Naive thymus-derived CD4-positive, alpha-beta T cell (primary cell): ENCODE measurements at regions not wholly inside any gene's neighbourhood (a gene's known extent, or its start where the extent isn't known, plus 50 kb on each side); places are given as distances from the start of the nearest gene placed in this dataset.

ENCODE experiments used
- ATAC-seq: fragments of 150-1000 bp; cut with Tn5 transposase; 2 replicates; pipeline ENCODE4 v1.10.0; 2021; ENCODE audit warnings: mild to moderate bottlenecking, moderate library complexity
- CTCF ChIA-PET: fragments of 350-600 bp; sonication (Branson Sonifier 250); formaldehyde crosslinking; loops from one replicate; lab custom pipeline; 2021; ENCODE audit warnings: antibody characterized with exemption; lab: Charles Lee
- POLR2A ChIA-PET: fragments of 350-600 bp; sonication (Branson Sonifier 250); formaldehyde crosslinking; loops from one replicate; lab custom pipeline; 2021; ENCODE audit warnings: antibody characterized with exemption, inconsistent platforms; lab: Charles Lee
- DNase-seq, 9 donors: peaks; one replicate each; pipeline versions ENCODE4 v3.0.0 to v3.0.0-alpha.2; 2020 to 2022; ENCODE audit warnings: mixed read lengths in 1 of 9
- H3K27ac ChIP-seq: one replicate; pipeline ENCODE4 v1.7.0; 2013; ENCODE audit warnings: mild to moderate bottlenecking, low read depth, low read length, moderate library complexity
- H3K27me3 ChIP-seq, 2 donors: one replicate each; pipeline ENCODE4 v1.7.0; 2013; ENCODE audit warnings: low read length in 2 of 2, mild to moderate bottlenecking in 2 of 2, moderate library complexity in 2 of 2; ENCODE audit not compliant: control insufficient read depth in 2 of 2, insufficient read depth in 2 of 2
- H3K36me3 ChIP-seq, 3 experiments: 1 replicate in 2 of 3; 2 replicates in 1 of 3; pipeline ENCODE4 v1.7.0; 2013; ENCODE audit warnings: low read length in 3 of 3, mild to moderate bottlenecking in 3 of 3, moderate library complexity in 1 of 3; ENCODE audit not compliant: insufficient read depth in 3 of 3, control insufficient read depth in 2 of 3
- H3K4me1 ChIP-seq, 2 donors: one replicate each; pipeline ENCODE4 v1.7.0; 2013; ENCODE audit warnings: low read length in 2 of 2, mild to moderate bottlenecking in 2 of 2, moderate library complexity in 1 of 2; ENCODE audit not compliant: control insufficient read depth in 2 of 2, insufficient read depth in 2 of 2
- H3K4me3 ChIP-seq: 2 replicates; pipeline ENCODE4 v1.7.0; 2013; ENCODE audit warnings: mild to moderate bottlenecking, low read length
- H3K9me3 ChIP-seq, 3 experiments: 1 replicate in 2 of 3; 2 replicates in 1 of 3; pipeline ENCODE4 v1.7.0; 2013; ENCODE audit warnings: low read length in 3 of 3; ENCODE audit not compliant: control insufficient read depth in 2 of 3
- H3K27ac Mint-ChIP-seq, 9 donors: one replicate each; pipeline ENCODE4 v1.8.0; 2020 to 2022; ENCODE audit warnings: mixed read lengths in 9 of 9, mild to moderate bottlenecking in 8 of 9, moderate library complexity in 5 of 9, inconsistent platforms in 2 of 9
- H3K27me3 Mint-ChIP-seq, 5 donors: one replicate each; pipeline ENCODE4 v1.8.0; 2021 to 2022; ENCODE audit warnings: mixed read lengths in 5 of 5, mild to moderate bottlenecking in 1 of 5
- H3K36me3 Mint-ChIP-seq, 5 donors: one replicate each; pipeline ENCODE4 v1.8.0; 2020 to 2022; ENCODE audit warnings: mixed read lengths in 5 of 5, mild to moderate bottlenecking in 3 of 5, inconsistent platforms in 1 of 5
- H3K4me1 Mint-ChIP-seq, 7 donors: one replicate each; pipeline ENCODE4 v1.8.0; 2020 to 2022; ENCODE audit warnings: mixed read lengths in 7 of 7, mild to moderate bottlenecking in 3 of 7, inconsistent platforms in 1 of 7
- H3K4me3 Mint-ChIP-seq, 10 donors: one replicate each; pipeline ENCODE4 v1.8.0; 2020 to 2022; ENCODE audit warnings: mild to moderate bottlenecking in 10 of 10, mixed read lengths in 10 of 10, moderate library complexity in 6 of 10, inconsistent platforms in 2 of 10
- H3K9me3 Mint-ChIP-seq, 11 donors: one replicate each; pipeline ENCODE4 v1.8.0; 2020 to 2022; ENCODE audit warnings: mixed read lengths in 11 of 11, mild to moderate bottlenecking in 4 of 11, inconsistent platforms in 1 of 11, moderate library complexity in 1 of 11
- intact Hi-C, 2 donors: fragments of 100-400 bp; cut with micrococcal nuclease; formaldehyde crosslinking; loops; one replicate each; pipeline ENCODE4 v1.15.1; 2023

- intact Hi-C loops, result no loop called here
- H3K9me3 ChIP-seq, result no peaks in the 10 kb centered on the region
- ChIA-PET CTCF (no interaction called here), POLR2A (no interaction called here)
- Mint-ChIP-seq H3K36me3 (no peaks in the 10 kb centered on the region), H3K27ac (no peak overlapping the region), H3K4me1 (no peaks in the 10 kb centered on the region), H3K27me3 (peaks cover 0 to 14% (median 5%) of the 10 kb centered on the region in 5 donors), H3K4me3 (no peak overlapping the region), H3K9me3 (no peaks in the 10 kb centered on the region)
- H3K4me3 ChIP-seq, result no peak overlapping the region
- H3K27me3 ChIP-seq, result no peaks in the 10 kb centered on the region
- ATAC-seq (no peak), DNase-seq (no peak)
- no peaks in the 10 kb centered on the region for H3K4me1 ChIP-seq
- no peaks in the 10 kb centered on the region for H3K36me3 ChIP-seq
- no peak overlapping the region for H3K27ac ChIP-seq
Observed at GRCh38 chr10:32163762-32164148, 107.5 kb upstream of the KIF5B start.

GRCh38 chr10:32163071-32163761, 107.0 kb upstream of the KIF5B start:
- Histone ChIP-seq H3K4me1 (no peaks in the 10 kb centered on the region), H3K27ac (no peak overlapping the region), H3K36me3 (no peaks in the 10 kb centered on the region), H3K4me3 (no peak overlapping the region), H3K9me3 (no peaks in the 10 kb centered on the region), H3K27me3 (no peaks in the 10 kb centered on the region)
- intact Hi-C loops, result no loop called here
- no peaks in the 10 kb centered on the region for H3K36me3 Mint-ChIP-seq
- H3K9me3 Mint-ChIP-seq, result no peaks in the 10 kb centered on the region
- H3K27me3 Mint-ChIP-seq, result peaks cover 0 to 10% (median 5%) of the 10 kb centered on the region in 5 donors
- DNase-seq (no peak), ATAC-seq (no peak)
- CTCF ChIA-PET, result no interaction called here
- no peaks in the 10 kb centered on the region for H3K4me1 Mint-ChIP-seq
- POLR2A ChIA-PET, result no interaction called here
- H3K27ac Mint-ChIP-seq, result no peak overlapping the region
- H3K4me3 Mint-ChIP-seq, result no peak overlapping the region

GRCh38 chr10:32161586-32161985, 105.4 kb upstream of the KIF5B start:
- Mint-ChIP-seq H3K4me1 (no peaks in the 10 kb centered on the region), H3K27me3 (peaks cover 0 to 10% (median 5%) of the 10 kb centered on the region in 5 donors), H3K9me3 (no peaks in the 10 kb centered on the region), H3K4me3 (no peak overlapping the region), H3K27ac (no peak overlapping the region), H3K36me3 (no peaks in the 10 kb centered on the region)
- ATAC-seq, result no peak
- Histone ChIP-seq H3K4me3 (no peak overlapping the region), H3K27me3 (no peaks in the 10 kb centered on the region), H3K36me3 (no peaks in the 10 kb centered on the region), H3K4me1 (no peaks in the 10 kb centered on the region), H3K27ac (no peak overlapping the region), H3K9me3 (no peaks in the 10 kb centered on the region)
- ChIA-PET CTCF (interaction anchor here (0.9 kb wide), 1 partner anchor 15 kb away, joined by 3 read pairs; no protein-coding TSS in a partner anchor), POLR2A (no interaction called here)
- intact Hi-C loops, result no loop called here
- DNase-seq, result no peak

GRCh38 chr10:32160864-32161263, 104.6 kb upstream of the KIF5B start:
- no peaks in the 10 kb centered on the region for H3K4me1 ChIP-seq

GRCh38 chr10:32159264-32159663, 103.0 kb upstream of the KIF5B start:
- H3K4me1 ChIP-seq, result no peaks in the 10 kb centered on the region
- no peaks in the 10 kb centered on the region for H3K36me3 ChIP-seq
- ATAC-seq (no peak), DNase-seq (no peak)
- CTCF ChIA-PET, result no interaction called here
- Mint-ChIP-seq H3K9me3 (peaks cover 0 to 19% (median 10%) of the 10 kb centered on the region in 11 donors), H3K4me3 (no peak overlapping the region), H3K27ac (peak overlapping the region in 1 of 9 donors; percentile 32), H3K36me3 (peaks cover 0 to 7% (median 5%) of the 10 kb centered on the region in 5 donors), H3K27me3 (peaks cover 0 to 6% (median 0%) of the 10 kb centered on the region in 5 donors), H3K4me1 (peaks cover 0 to 8% (median 0%) of the 10 kb centered on the region in 7 donors)
- peaks cover 0 to 9% (median 0%) of the 10 kb centered on the region in 3 experiments for H3K9me3 ChIP-seq
- H3K27ac ChIP-seq, result no peak overlapping the region
- no peak overlapping the region for H3K4me3 ChIP-seq
- intact Hi-C loops, result no loop called here
- POLR2A ChIA-PET, result no interaction called here
- H3K27me3 ChIP-seq, result no peaks in the 10 kb centered on the region

More at GRCh38 chr10:32160864-32161263, 104.6 kb upstream of the KIF5B start:
- Histone ChIP-seq H3K36me3 (no peaks in the 10 kb centered on the region), H3K9me3 (no peaks in the 10 kb centered on the region), H3K27ac (no peak overlapping the region), H3K27me3 (no peaks in the 10 kb centered on the region), H3K4me3 (no peak overlapping the region)
- intact Hi-C loops, result no loop called here
- H3K4me3 Mint-ChIP-seq, result no peak overlapping the region
- peaks cover 0 to 2% (median 0%) of the 10 kb centered on the region in 5 donors for H3K36me3 Mint-ChIP-seq
- no peak for DNase-seq
- H3K9me3 Mint-ChIP-seq, result peaks cover 0 to 4% (median 2%) of the 10 kb centered on the region in 11 donors
- H3K27me3 Mint-ChIP-seq, result peaks cover 0 to 10% (median 5%) of the 10 kb centered on the region in 5 donors
- no peak for ATAC-seq
- H3K4me1 Mint-ChIP-seq, result no peaks in the 10 kb centered on the region
- POLR2A ChIA-PET, result no interaction called here
- CTCF ChIA-PET, result interaction anchor here (0.9 kb wide), 1 partner anchor 15 kb away, joined by 3 read pairs; no protein-coding TSS in a partner anchor
- H3K27ac Mint-ChIP-seq, result no peak overlapping the region

- no peak for DNase-seq
- no peaks in the 10 kb centered on the region for H3K27me3 ChIP-seq
- H3K4me1 ChIP-seq, result no peaks in the 10 kb centered on the region
- H3K36me3 Mint-ChIP-seq, result peaks cover 0 to 21% (median 9%) of the 10 kb centered on the region in 5 donors
- POLR2A ChIA-PET, result no interaction called here
- no peak overlapping the region for H3K4me3 ChIP-seq
- H3K27ac Mint-ChIP-seq, result no peak overlapping the region
- H3K9me3 ChIP-seq, result peaks cover 0 to 19% (median 0%) of the 10 kb centered on the region in 3 experiments
- intact Hi-C loops, result no loop called here
- H3K27ac ChIP-seq, result no peak overlapping the region
- CTCF ChIA-PET, result no interaction called here
- no peak overlapping the region for H3K4me3 Mint-ChIP-seq
- H3K4me1 Mint-ChIP-seq, result peaks cover 0 to 23% (median 10%) of the 10 kb centered on the region in 7 donors
- H3K36me3 ChIP-seq, result no peaks in the 10 kb centered on the region
- peaks cover 7 to 41% (median 23%) of the 10 kb centered on the region in 11 donors for H3K9me3 Mint-ChIP-seq
- no peak for ATAC-seq
- H3K27me3 Mint-ChIP-seq, result peaks cover 0 to 6% (median 0%) of the 10 kb centered on the region in 5 donors
Observed at GRCh38 chr10:32156031-32156495, 99.8 kb upstream of the KIF5B start.
